ENCODE measurements at regions not wholly inside any gene's neighbourhood (a gene's known extent, or its start where the extent isn't known, plus 50 kb on each side); places are given as distances from the start of the nearest gene placed in this dataset.

DNA sequence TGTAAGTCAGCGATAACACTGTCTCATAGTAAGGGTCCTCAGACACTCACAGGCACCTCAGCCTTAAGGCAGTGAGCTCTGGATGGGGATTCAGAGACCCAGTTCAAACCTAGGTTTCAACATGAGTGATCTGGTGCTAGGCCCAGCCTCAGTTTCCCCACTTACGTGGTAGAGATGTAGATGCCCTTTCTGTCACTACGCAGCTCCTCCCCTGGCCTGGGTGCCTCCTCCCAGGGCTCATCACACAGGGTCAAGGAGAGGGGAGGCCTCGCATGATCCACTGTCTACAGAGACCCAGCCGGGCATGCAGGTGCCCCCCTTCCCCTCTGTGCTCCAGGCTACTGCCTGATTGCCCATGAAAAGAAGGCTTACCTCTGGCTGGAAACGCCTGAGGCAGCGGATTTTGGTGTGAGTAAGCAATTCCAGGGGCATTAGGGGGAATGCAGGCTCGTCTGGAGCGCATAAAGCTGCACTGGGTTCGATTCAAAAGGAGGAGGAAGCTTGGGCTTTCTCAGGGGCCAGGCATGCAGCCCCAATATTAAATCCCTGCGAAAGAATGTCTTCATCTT lies 69.8 kb upstream of the ANKRD34C start:
- H3K4me1 ChIP-seq (ENCODE audit: insufficient read depth, low read length) = no peaks in the 10 kb centered on the region
- BruUV-seq (replicated peaks) = no TSS peak
- no peaks in the 10 kb centered on the region for H3K36me3 ChIP-seq (ENCODE audit: low read depth, low read length)
- no peaks in the 10 kb centered on the region for H3K79me2 ChIP-seq (ENCODE audit: low read length)
- no peak overlapping the region for H3K4me2 ChIP-seq (ENCODE audit: low read length)
- H2AFZ ChIP-seq (ENCODE audit: low read length) = no peak overlapping the region
- TF ChIP-seq, protein P1, sequence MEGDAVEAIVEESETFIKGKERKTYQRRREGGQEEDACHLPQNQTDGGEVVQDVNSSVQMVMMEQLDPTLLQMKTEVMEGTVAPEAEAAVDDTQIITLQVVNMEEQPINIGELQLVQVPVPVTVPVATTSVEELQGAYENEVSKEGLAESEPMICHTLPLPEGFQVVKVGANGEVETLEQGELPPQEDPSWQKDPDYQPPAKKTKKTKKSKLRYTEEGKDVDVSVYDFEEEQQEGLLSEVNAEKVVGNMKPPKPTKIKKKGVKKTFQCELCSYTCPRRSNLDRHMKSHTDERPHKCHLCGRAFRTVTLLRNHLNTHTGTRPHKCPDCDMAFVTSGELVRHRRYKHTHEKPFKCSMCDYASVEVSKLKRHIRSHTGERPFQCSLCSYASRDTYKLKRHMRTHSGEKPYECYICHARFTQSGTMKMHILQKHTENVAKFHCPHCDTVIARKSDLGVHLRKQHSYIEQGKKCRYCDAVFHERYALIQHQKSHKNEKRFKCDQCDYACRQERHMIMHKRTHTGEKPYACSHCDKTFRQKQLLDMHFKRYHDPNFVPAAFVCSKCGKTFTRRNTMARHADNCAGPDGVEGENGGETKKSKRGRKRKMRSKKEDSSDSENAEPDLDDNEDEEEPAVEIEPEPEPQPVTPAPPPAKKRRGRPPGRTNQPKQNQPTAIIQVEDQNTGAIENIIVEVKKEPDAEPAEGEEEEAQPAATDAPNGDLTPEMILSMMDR (conservative IDR thresholded peaks at IDR 0.05; ENCODE audit: low read depth, low read length) = no peak
- TF ChIP-seq EZH2 (IDR thresholded peaks at IDR 0.05; ENCODE audit: low read length, unreplicated experiment) = no peak
- no peak for TF ChIP-seq EZH2phosphoT487 (IDR thresholded peaks at IDR 0.05; ENCODE audit: borderline replicate concordance, low read length)
- ATAC-seq (no peak), DNase-seq (no peak)
- H3K9ac ChIP-seq (ENCODE audit: low read length) = no peak overlapping the region
- H3K9me3 ChIP-seq (ENCODE audit: low read length) = no peaks in the 10 kb centered on the region
- CTCF ChIA-PET = interaction anchor here (0.5 kb wide), 1 partner anchor 1243 kb away, joined by 4 read pairs; no protein-coding TSS in a partner anchor
- no peaks in the 10 kb centered on the region for H3F3A ChIP-seq (ENCODE audit: low read length, unreplicated experiment)
- H3K27ac ChIP-seq (ENCODE audit: low read length) = no peak overlapping the region
- intact Hi-C loops (cut with micrococcal nuclease) = no loop called here
- H3K9me2 ChIP-seq (replicated peaks; ENCODE audit: low read length) = no peaks in the 10 kb centered on the region
- no peaks in the 10 kb centered on the region for H4K20me1 ChIP-seq (ENCODE audit: low read length)
- H3K27me3 ChIP-seq (ENCODE audit: low read length) = peaks cover 16% of the 10 kb centered on the region
- H3K4me3 ChIP-seq (ENCODE audit: low read length) = no peak overlapping the region
- POLR2A ChIA-PET (ENCODE audit: unreplicated experiment) = no interaction called here

DNA sequence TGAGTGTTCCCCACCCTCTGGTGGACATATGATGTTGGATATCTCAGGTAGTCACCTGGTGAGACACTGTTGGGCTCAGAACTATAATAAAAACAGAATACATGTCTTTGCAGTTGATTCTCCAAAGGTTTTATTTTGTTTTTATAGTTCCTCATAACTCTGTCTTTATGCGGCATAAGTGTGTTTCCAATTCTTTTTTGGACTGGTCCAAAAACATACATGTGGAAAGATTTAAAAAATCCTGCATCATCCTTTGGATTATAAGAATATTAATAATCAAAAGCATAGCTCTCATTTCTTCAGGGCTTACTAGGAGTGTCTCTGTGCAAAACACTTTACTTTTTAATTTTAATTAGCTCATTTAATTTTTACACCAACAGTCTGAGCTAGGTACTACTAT lies 71.0 kb upstream of the ANKRD34C start:
- ChIA-PET CTCF (interaction anchor here (0.6 kb wide), 1 partner anchor 189 kb away, joined by 3 read pairs; no protein-coding TSS in a partner anchor), POLR2A (ENCODE audit: unreplicated experiment) (no interaction called here)
- no peaks in the 10 kb centered on the region for H3K9me3 ChIP-seq (ENCODE audit: low read length)
- no peaks in the 10 kb centered on the region for H3K4me1 ChIP-seq (ENCODE audit: insufficient read depth, low read length)
- DNase-seq = no peak
- H3K36me3 ChIP-seq (ENCODE audit: low read depth, low read length) = no peaks in the 10 kb centered on the region
- no peak overlapping the region for H3K4me3 ChIP-seq (ENCODE audit: low read length)
- intact Hi-C loops (cut with micrococcal nuclease) = no loop called here
- H3K27me3 ChIP-seq (ENCODE audit: low read length) = peaks cover 7% of the 10 kb centered on the region; the same call in 1 of the 2 replicates
- ATAC-seq = no peak
- no peak overlapping the region for H3K4me2 ChIP-seq (ENCODE audit: low read length)
- no peak overlapping the region for H2AFZ ChIP-seq (ENCODE audit: low read length)
- H3K9ac ChIP-seq (ENCODE audit: low read length) = no peak overlapping the region
- H4K20me1 ChIP-seq (ENCODE audit: low read length) = no peaks in the 10 kb centered on the region
- no peak overlapping the region for H3K27ac ChIP-seq (ENCODE audit: low read length)
- TF ChIP-seq, protein P1 (conservative IDR thresholded peaks at IDR 0.05; ENCODE audit: low read depth, low read length) = no peak
- no peak for TF ChIP-seq EZH2 (IDR thresholded peaks at IDR 0.05; ENCODE audit: low read length, unreplicated experiment)
- no peak for TF ChIP-seq EZH2phosphoT487 (IDR thresholded peaks at IDR 0.05; ENCODE audit: borderline replicate concordance, low read length)
- H3K79me2 ChIP-seq (ENCODE audit: low read length) = no peaks in the 10 kb centered on the region
- no peaks in the 10 kb centered on the region for H3F3A ChIP-seq (ENCODE audit: low read length, unreplicated experiment)
- BruUV-seq (replicated peaks) = no TSS peak
- no peaks in the 10 kb centered on the region for H3K9me2 ChIP-seq (replicated peaks; ENCODE audit: low read length)

DNA sequence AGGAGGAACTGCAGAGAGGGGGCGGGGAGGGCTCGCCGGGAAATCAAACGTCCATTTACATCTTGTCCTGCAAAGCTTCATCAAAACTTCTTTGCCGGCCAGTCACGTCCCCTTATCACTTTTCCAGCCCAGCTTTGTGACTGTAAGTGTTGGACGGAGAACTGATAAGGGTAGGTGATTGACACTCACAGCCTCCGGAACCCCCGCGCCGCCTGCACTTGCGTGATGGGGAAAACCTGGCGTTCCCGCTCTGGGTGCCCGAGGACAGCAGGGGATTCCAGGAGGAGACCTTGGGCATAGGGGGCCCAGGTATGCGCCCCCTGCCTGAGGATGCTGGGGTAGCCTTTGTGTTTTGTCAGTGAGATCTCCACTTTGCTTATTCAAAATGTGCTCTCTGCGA lies 72.8 kb upstream of the ANKRD34C start:
- no peak for ATAC-seq
- H4K20me1 ChIP-seq (ENCODE audit: low read length) = no peaks in the 10 kb centered on the region
- no peak overlapping the region for H3K4me3 ChIP-seq (ENCODE audit: low read length)
- no peaks in the 10 kb centered on the region for H3F3A ChIP-seq (ENCODE audit: low read length, unreplicated experiment)
- H3K79me2 ChIP-seq (ENCODE audit: low read length) = no peaks in the 10 kb centered on the region
- H3K27me3 ChIP-seq (ENCODE audit: low read length) = peaks cover 22% of the 10 kb centered on the region
- TF ChIP-seq, protein P1 (conservative IDR thresholded peaks at IDR 0.05; ENCODE audit: low read depth, low read length) = 0 out of 2 replicates have a peak, but pooled peaks have one; percentile 18
- TF ChIP-seq EZH2phosphoT487 (IDR thresholded peaks at IDR 0.05; ENCODE audit: borderline replicate concordance, low read length) = no peak
- CTCF ChIA-PET = no interaction called here
- H3K9ac ChIP-seq (ENCODE audit: low read length) = no peak overlapping the region
- DNase-seq = no peak
- POLR2A ChIA-PET (ENCODE audit: unreplicated experiment) = no interaction called here
- BruUV-seq (replicated peaks) = no TSS peak
- H3K27ac ChIP-seq (ENCODE audit: low read length) = no peak overlapping the region
- intact Hi-C loops (cut with micrococcal nuclease) = no loop called here
- H3K9me3 ChIP-seq (ENCODE audit: low read length) = no peaks in the 10 kb centered on the region
- no peak overlapping the region for H2AFZ ChIP-seq (ENCODE audit: low read length)
- no peaks in the 10 kb centered on the region for H3K4me1 ChIP-seq (ENCODE audit: insufficient read depth, low read length)
- no peak overlapping the region for H3K4me2 ChIP-seq (ENCODE audit: low read length)
- H3K9me2 ChIP-seq (replicated peaks; ENCODE audit: low read length) = no peaks in the 10 kb centered on the region
- H3K36me3 ChIP-seq (ENCODE audit: low read depth, low read length) = no peaks in the 10 kb centered on the region
